GM19043 (cell line): ENCODE measurements at regions not wholly inside any gene's neighbourhood (a gene's known extent, or its start where the extent isn't known, plus 50 kb on each side); places are given as distances from the start of the nearest gene placed in this dataset.

Source experiments
- ATAC-seq: cut with Tn5 transposase; IDR thresholded peaks from one replicate; pipeline ENCODE4 v1.9.1; 2021; ENCODE audit warnings: low read depth; ENCODE audit not compliant: unreplicated experiment

- ATAC-seq: no peak
These were observed 395.1 kb downstream of the RAPGEF2 start for GRCh38 chr4:159497936-159498335.

- no peak for ATAC-seq
These were observed 395.7 kb downstream of the RAPGEF2 start for GRCh38 chr4:159498446-159499115.

GRCh38 chr4:159500861-159501260 is 398.0 kb downstream of the RAPGEF2 start:
- ATAC-seq: no peak

- ATAC-seq: no peak
These were observed 400.5 kb downstream of the RAPGEF2 start for GRCh38 chr4:159503236-159504008.

- no peak for ATAC-seq
These were observed 401.8 kb downstream of the RAPGEF2 start for GRCh38 chr4:159504684-159505083.

GRCh38 chr4:159505266-159505975 is 402.5 kb downstream of the RAPGEF2 start:
- ATAC-seq: no peak

- no peak for ATAC-seq
These were observed 404.1 kb downstream of the RAPGEF2 start for GRCh38 chr4:159506801-159507517.

GRCh38 chr4:159508917-159509500 is 406.1 kb downstream of the RAPGEF2 start:
- ATAC-seq: no peak

GRCh38 chr4:159512348-159512747 is 409.5 kb downstream of the RAPGEF2 start:
- no peak for ATAC-seq

GRCh38 chr4:159515314-159516025 is 412.6 kb downstream of the RAPGEF2 start:
- ATAC-seq: no peak

- no peak for ATAC-seq
These were observed 413.8 kb downstream of the RAPGEF2 start for GRCh38 chr4:159516556-159517140.

GRCh38 chr4:159520074-159520473 is 417.2 kb downstream of the RAPGEF2 start:
- no peak for ATAC-seq

GRCh38 chr4:159526172-159526571 is 423.3 kb downstream of the RAPGEF2 start:
- no peak for ATAC-seq

GRCh38 chr4:159534655-159535054 is 431.8 kb downstream of the RAPGEF2 start:
- no peak for ATAC-seq

- ATAC-seq: no peak
These were observed 435.7 kb downstream of the RAPGEF2 start for GRCh38 chr4:159538556-159538955.

GRCh38 chr4:159540038-159540437 is 437.2 kb downstream of the RAPGEF2 start:
- no peak for ATAC-seq

GRCh38 chr4:159540501-159540900 is 437.6 kb downstream of the RAPGEF2 start:
- no peak for ATAC-seq

GRCh38 chr4:159541143-159541542 is 438.3 kb downstream of the RAPGEF2 start:
- no peak for ATAC-seq

- ATAC-seq: no peak
These were observed 439.4 kb downstream of the RAPGEF2 start for GRCh38 chr4:159542296-159542695.
